Stimulated activated CD4-positive, alpha-beta T cell treated with anti-CD3 and anti-CD28 coated beads, Interleukin-4, amount 100 ng/mL, for 1 hour (primary cell): ENCODE measurements at regions not wholly inside any gene's neighbourhood (a gene's known extent, or its start where the extent isn't known, plus 50 kb on each side); places are given as distances from the start of the nearest gene placed in this dataset.

ENCODE experiments used
- DNase-seq: peaks from one replicate; pipeline ENCODE4 v3.0.0-alpha.2; 2020

GRCh38 chr18:22074282-22075070 lies 94.9 kb upstream of the GATA6 start:
- no peak for DNase-seq

- DNase-seq = no peak
These were observed 89.4 kb upstream of the GATA6 start for GRCh38 chr18:22080035-22080434.

DNA sequence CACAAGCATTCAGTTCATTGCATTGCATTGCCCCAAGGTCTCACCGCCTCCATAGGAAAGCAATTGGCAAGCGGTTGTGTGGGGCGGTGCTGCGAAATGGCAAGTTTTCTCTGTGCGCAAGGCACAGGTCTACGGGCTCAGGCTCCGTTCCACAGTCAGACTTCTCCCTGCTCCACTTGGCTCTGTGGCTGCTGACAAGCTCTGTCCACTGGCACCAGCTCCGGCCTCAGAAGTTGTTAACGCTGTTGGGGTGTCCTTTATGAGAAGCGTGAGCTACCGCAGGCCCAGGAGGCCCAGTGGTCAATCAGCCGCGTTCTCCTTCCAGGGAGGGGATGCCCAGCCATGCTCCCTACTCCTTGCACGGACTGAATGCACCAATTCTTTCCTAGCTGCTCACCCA lies 87.0 kb upstream of the GATA6 start:
- DNase-seq = no peak

DNA sequence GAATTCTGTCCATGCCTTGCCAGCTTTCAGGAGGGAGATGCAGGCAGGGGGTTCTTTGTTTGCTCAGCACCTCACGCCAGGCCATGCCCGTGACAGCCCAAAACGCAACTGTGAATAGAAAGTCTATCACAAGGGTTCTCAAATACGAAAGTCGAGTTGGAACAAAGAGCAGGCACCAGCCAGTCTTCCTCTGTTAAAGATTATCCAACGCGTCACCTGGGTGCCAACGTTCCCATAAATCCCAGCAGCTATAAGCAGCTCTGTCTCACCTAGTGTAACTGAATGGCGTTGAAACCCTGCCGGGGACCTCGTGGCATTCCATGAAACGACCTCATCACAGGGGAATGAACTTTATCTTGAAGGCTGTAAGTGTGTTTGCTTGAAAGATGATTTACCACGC lies 84.8 kb upstream of the GATA6 start:
- DNase-seq = no peak

DNA sequence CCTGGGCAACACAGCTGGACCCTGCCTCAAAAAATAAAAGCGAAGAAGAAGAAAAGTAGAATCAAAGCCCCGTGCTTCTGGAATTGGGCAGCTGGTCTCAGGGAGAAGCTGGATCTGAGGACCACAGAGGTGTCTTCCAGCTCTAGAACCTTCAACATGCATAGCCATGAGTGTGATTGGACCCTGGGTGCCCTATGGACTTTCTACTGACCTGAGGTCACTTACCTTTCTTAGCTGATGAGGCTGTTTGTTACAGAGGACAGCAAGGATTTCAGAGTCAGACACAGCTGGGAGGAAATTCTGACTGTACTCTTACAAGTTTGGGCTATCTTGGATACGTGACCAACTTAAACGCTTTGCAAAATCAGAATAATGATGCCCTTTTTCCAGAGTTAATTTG lies 82.4 kb upstream of the GATA6 start:
- no peak for DNase-seq

- DNase-seq = no peak
These were observed 81.4 kb upstream of the GATA6 start for GRCh38 chr18:22088029-22088428.

DNA sequence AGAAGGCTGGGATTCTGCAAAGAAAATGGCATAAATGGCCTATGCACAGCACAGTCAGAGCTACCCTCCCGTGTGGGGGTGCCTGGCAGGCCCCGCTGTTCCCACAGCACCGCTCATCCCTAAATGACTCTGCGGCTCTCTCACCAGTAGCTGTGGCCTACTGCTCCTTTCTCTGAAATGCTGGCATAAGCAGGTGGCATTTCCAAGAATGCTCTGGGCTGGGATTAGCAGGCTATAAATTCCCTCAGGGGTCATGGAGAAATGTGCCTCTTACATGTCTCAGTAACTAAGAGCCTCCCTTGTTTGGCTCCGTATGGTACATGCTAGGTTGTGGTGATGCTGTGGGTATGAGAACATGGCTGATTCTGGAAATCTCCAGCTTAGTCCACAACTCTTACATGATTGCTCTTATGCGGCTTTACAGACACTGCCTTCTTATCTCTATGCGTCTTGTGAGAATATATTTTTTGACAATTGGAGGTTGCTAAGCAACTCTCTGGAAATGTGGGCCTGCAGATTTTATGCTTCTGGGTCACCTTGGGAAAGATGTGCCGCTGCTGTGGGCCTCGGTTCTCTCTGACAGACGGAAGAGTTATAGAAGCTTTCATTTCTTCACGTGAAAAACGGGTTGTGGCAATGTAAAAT lies 80.3 kb upstream of the GATA6 start:
- no peak for DNase-seq

DNA sequence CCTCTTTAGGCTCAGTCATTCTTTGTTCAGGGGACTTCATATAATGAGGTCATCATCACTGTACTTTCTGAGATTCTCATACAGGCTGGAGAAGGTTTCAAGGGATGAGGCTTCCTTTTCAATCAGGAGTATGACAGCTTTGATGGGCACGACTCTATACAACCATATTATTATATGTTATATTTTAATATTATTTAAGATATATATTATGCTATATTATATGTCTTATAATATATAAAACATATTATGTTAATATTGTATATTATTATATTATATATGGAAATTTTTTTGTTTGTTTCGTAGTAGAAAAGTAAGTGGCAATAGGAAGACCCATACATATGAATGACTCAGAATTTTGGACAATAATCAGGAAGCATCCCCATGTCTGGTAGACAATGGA lies 78.0 kb upstream of the GATA6 start:
- DNase-seq = no peak

GRCh38 chr18:22093731-22094357 lies 75.5 kb upstream of the GATA6 start:
- DNase-seq = no peak

GRCh38 chr18:22094358-22094734 lies 75.0 kb upstream of the GATA6 start:
- no peak for DNase-seq

DNA sequence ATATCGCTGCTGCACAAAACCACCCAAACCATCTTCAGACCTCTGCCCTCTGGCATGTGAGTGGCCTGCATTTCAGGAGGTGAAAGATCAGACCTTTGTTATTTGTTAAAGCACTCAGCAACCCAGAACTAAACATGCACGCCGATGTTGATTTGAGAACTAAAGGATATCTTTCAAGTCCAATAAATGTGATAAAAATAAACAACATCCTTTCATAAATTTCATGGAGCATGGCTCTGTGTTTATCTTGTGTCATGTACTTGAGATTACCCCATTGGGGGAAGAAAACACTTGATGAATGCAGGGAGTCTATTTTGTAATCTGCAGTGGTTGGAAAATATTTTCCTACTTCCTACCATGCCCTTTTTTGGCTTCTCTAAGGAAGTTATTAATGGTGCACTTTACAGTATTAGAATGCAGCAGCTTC lies 70.8 kb upstream of the GATA6 start:
- DNase-seq = no peak

GRCh38 chr18:22099925-22100324 lies 69.5 kb upstream of the GATA6 start:
- DNase-seq = no peak

DNA sequence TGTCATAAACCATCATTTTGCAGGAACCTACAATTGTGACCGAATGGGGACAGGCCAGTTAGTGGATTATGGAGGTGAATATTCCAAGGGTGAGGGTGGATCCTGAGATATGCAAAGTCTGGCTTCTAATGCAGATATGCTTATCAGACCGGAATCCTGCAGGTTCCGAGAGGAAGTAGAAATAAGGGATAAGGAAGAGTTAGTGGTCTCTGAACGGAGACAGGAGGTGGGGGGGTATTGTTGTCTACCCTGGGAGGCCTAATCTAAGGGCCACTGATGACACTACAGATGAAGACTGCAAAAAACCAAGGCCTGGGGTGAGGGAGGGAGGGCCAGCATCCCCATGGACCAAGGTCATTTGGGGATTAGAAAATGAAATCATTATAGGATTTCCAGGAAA lies 67.7 kb upstream of the GATA6 start:
- DNase-seq = no peak

- no peak for DNase-seq
These were observed 66.3 kb upstream of the GATA6 start for GRCh38 chr18:22102953-22103646.

DNA sequence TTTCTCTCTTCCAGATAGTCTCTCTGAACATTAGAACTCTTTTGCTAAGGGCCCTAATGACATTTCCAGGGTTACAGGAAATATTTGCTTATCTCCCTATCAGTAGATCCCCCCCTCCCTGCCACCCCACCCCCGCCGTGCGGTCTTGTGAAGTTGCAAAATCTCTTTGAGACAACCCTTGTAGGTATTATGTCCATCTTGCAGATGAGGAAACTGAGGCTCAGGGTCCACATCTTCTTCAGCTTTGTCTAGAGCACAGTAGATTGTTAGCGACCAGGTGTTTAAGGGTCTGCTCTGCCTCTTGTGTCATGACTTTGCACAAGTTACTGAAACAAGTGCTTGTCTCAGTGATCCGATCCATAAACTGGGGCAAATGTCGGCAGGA lies 65.8 kb upstream of the GATA6 start:
- no peak for DNase-seq

- DNase-seq = no peak
These were observed 62.7 kb upstream of the GATA6 start for GRCh38 chr18:22106536-22107292.

DNA sequence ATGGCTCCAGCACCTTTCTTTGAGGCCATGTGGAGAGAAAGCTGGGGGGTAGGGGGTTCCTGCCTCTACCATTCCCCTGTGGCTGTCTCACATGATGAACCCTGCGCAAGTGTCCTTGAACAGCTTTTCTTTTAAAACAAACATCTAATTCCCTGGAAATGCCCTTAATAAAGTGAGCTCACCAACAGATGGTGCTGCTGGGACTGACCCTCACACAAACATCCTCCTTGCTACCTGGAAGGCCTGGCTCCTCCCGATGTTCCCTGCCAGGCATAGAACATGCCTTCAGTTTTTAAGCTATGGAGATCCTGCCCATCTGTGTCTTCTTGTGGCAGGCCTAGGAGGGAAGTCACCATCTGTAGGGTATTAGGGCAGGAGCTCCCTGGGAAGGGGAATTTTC lies 60.7 kb upstream of the GATA6 start:
- no peak for DNase-seq

DNA sequence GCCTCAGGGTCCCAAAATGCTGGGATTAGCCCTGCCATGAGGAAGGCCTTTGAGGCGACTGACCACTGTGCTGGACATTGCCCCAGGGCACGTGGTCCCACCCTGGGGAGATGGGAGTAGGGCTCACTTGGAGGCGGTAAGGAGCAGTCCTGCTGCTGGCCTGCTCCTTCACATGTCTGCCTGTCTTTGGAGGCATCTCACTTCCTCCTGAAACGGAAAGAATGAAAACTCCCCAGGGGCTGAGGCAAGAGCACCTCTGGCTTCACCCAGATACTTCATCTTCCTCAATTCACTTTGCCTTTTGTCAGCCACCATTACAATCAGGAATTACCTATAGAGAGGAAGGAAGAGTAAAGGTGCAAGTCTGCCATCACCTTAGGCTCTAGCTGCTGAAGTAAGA lies 59.9 kb upstream of the GATA6 start:
- DNase-seq = no peak

GRCh38 chr18:22110461-22110924 lies 58.9 kb upstream of the GATA6 start:
- no peak for DNase-seq

DNA sequence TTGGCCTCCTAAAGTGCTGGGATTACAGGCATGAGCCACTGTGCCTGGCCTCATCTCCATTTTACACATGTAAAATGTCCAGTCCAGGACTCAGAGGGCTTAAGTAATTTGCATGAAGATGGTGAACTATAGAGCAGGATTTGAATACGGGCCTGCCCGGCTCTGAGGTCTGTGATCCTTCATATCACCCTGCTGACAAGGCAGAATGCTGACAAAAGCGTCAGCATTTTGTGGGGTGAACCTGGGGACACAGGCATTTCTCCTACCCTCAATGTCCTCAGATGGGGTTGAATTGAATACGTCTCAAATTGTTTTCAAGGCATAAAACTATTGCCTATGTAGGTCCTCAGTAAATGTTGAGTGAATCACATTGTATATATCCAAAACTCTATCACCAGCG lies 57.2 kb upstream of the GATA6 start:
- DNase-seq = no peak

GRCh38 chr18:22113144-22113844 lies 56.1 kb upstream of the GATA6 start:
- no peak for DNase-seq
